Sigmoid colon (tissue), 6 donors: ENCODE measurements at regions not wholly inside any gene's neighbourhood (a gene's known extent, or its start where the extent isn't known, plus 50 kb on each side); places are given as distances from the start of the nearest gene placed in this dataset.
A peak's percentile ranks its signal among the peaks of the same experiment; 100 is the strongest.
"Not testable (repeated sequence)": the region's sequence is repeated elsewhere in the genome, so short reads cannot be mapped to it uniquely, and the experiment has no call there.

Experiments
- DNase-seq: peaks from one replicate; pipeline ENCODE4 v3.0.0-alpha.2; 2019
- H3K27ac ChIP-seq, 4 donors: fragments of 200-600 bp; sonication (generic); one replicate each; pipeline ENCODE4 v1.5.1; 2016 to 2019; ENCODE audit warnings: mild to moderate bottlenecking in 1 of 4
- H3K27me3 ChIP-seq, 3 donors: fragments of 200-600 bp; sonication (generic); one replicate each; pipeline ENCODE4 v1.5.1; 2019; ENCODE audit warnings: mild to moderate bottlenecking in 1 of 3
- H3K36me3 ChIP-seq, 4 donors: fragments of 200-600 bp; sonication (generic); one replicate each; pipeline ENCODE4 v1.5.1; 2016 to 2019
- H3K4me1 ChIP-seq, 4 donors: fragments of 200-600 bp; sonication (generic); one replicate each; pipeline ENCODE4 v1.5.1; 2017 to 2019
- H3K4me3 ChIP-seq, 4 donors: fragments of 200-600 bp; sonication (generic); one replicate each; pipeline ENCODE4 v1.5.1; 2017 to 2019; ENCODE audit warnings: mild to moderate bottlenecking in 2 of 4, moderate library complexity in 1 of 4
- H3K9me3 ChIP-seq, 4 donors: fragments of 200-600 bp in 3 of 4; sonication (generic) in 3 of 4; one replicate each; pipeline versions ENCODE4 v1.5.1 to v1.6.1; 2013 to 2019
- EP300 ChIP-seq, 4 donors: sonication (generic); formaldehyde crosslinking; IDR thresholded peaks; one replicate each; pipeline ENCODE4 v1.6.1; 2017; ENCODE audit warnings: antibody characterized with exemption in 4 of 4
- POLR2A ChIP-seq, 2 donors: fragments of 450-650 bp; IDR thresholded peaks; one replicate each; pipeline ENCODE4 v1.6.1; 2016; ENCODE audit warnings: antibody characterized with exemption in 2 of 2, mild to moderate bottlenecking in 2 of 2, moderate library complexity in 2 of 2
- POLR2AphosphoS5 ChIP-seq, 4 donors: sonication (generic); formaldehyde crosslinking; IDR thresholded peaks; one replicate each; pipeline ENCODE4 v1.6.1; 2017; ENCODE audit warnings: antibody characterized with exemption in 4 of 4
- WGBS, 2 donors: extraction: QIAGEN DNeasy Blood & Tissue Kit; methylation state at CpG; one replicate each; pipeline ENCODE4 v1.1.7; 2013; 5-methylcytosine and 5-hydroxymethylcytosine counted together
- intact Hi-C: fragments of 100-400 bp; cut with DNase I; formaldehyde crosslinking; loops from one replicate; pipeline ENCODE4 v1.15.1; 2023
- TF ChIP-seq, protein P1 (sequence below), 4 experiments: fragments of 450-650 bp in 3 of 4; fragments of 200-600 bp in 1 of 4; IDR thresholded peaks; one replicate each; pipeline ENCODE4 v1.5.1; 2016 to 2019; ENCODE audit warnings: antibody characterized with exemption in 4 of 4, mild to moderate bottlenecking in 3 of 4, moderate library complexity in 2 of 4
- donor health status: healthy with polysubstance abuse.
- donor health status: healthy.

- 75 to 78% methylated on average over 1 of the region's 1 CpG for WGBS, 2 donors
- DNase-seq, result no peak
- intact Hi-C loops, result no loop called here
- Histone ChIP-seq H3K27me3 (peaks cover 0 to 33% (median 6%) of the 10 kb centered on the region in 3 donors), H3K36me3 (no peaks in the 10 kb centered on the region), H3K9me3 (no peaks in the 10 kb centered on the region), H3K4me1 (peaks cover 0 to 8% (median 4%) of the 10 kb centered on the region in 4 donors), H3K27ac (no peak overlapping the region), H3K4me3 (no peak overlapping the region)
- no peak for TF ChIP-seq EP300 (IDR thresholded peaks at IDR 0.05)
- TF ChIP-seq POLR2AphosphoS5 (IDR thresholded peaks at IDR 0.05), result no peak
- TF ChIP-seq POLR2A (IDR thresholded peaks at IDR 0.05), result no peak
- TF ChIP-seq, protein P1, sequence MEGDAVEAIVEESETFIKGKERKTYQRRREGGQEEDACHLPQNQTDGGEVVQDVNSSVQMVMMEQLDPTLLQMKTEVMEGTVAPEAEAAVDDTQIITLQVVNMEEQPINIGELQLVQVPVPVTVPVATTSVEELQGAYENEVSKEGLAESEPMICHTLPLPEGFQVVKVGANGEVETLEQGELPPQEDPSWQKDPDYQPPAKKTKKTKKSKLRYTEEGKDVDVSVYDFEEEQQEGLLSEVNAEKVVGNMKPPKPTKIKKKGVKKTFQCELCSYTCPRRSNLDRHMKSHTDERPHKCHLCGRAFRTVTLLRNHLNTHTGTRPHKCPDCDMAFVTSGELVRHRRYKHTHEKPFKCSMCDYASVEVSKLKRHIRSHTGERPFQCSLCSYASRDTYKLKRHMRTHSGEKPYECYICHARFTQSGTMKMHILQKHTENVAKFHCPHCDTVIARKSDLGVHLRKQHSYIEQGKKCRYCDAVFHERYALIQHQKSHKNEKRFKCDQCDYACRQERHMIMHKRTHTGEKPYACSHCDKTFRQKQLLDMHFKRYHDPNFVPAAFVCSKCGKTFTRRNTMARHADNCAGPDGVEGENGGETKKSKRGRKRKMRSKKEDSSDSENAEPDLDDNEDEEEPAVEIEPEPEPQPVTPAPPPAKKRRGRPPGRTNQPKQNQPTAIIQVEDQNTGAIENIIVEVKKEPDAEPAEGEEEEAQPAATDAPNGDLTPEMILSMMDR (IDR thresholded peaks at IDR 0.05), result no peak
These were observed 105.3 kb upstream of the ANKRD30BL start for GRCh38 chr2:132267105-132267497.

- WGBS, 2 donors, result 20 to 49% methylated on average over 31 of the region's 31 CpGs
- DNase-seq, H3K27ac ChIP-seq, H3K4me1 ChIP-seq, H3K36me3 ChIP-seq, intact Hi-C loops, H3K9me3 ChIP-seq: not testable (repeated sequence)
- Histone ChIP-seq H3K4me3 (peak overlapping the region in 3 of 4 donors; percentile 17 to 34 (median 21)), H3K27me3 (peaks cover 0 to 33% (median 6%) of the 10 kb centered on the region in 3 donors)
These were observed 105.9 kb upstream of the ANKRD30BL start for GRCh38 chr2:132267498-132268283.

DNA sequence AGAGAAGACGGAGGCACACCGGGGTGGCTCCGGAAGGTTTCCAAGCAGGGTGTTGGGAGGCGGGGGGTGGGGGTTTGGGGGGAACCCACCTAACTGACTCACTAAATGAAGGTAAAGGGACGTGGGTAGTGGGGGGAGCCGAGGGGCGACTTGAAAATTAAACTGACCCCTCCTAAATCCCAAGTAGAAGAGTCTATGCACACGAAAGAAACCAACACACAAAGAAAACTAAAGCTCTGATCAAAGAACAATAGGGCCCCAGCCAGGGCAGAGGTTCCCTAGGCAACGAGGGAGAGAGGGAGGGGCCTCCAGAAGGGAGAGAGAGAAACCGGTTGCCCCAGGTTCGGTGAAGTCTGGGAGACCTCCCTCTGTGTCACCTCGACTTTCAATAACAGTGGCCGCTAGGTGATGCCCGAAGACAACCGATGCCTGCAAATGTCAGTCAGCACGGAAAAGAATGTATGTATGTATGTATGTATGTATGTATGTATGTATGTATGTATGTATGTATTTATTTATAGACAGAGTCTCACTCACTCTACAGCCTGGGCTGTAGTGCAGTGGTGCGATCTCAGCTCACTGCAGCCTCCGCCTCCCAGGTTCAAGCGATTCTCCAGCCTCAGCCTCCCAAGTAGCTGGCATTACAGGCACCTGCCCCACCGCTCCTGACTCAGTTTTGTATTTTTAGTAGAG lies 106.7 kb upstream of the ANKRD30BL start:
- Histone ChIP-seq H3K4me3 (peak overlapping the region in 3 of 4 donors; percentile 17 to 34 (median 21)), H3K27me3 (peaks cover 0 to 33% (median 6%) of the 10 kb centered on the region in 3 donors)
- DNase-seq, H3K27ac ChIP-seq, H3K36me3 ChIP-seq, H3K9me3 ChIP-seq, H3K4me1 ChIP-seq, intact Hi-C loops: not testable (repeated sequence)
- 17 to 20% methylated on average over 20 of the region's 20 CpGs for WGBS, 2 donors
- TF ChIP-seq, protein P1 (IDR thresholded peaks at IDR 0.05), result peak in 3 of 4 experiments; percentile 46 to 49 (median 48)

DNA sequence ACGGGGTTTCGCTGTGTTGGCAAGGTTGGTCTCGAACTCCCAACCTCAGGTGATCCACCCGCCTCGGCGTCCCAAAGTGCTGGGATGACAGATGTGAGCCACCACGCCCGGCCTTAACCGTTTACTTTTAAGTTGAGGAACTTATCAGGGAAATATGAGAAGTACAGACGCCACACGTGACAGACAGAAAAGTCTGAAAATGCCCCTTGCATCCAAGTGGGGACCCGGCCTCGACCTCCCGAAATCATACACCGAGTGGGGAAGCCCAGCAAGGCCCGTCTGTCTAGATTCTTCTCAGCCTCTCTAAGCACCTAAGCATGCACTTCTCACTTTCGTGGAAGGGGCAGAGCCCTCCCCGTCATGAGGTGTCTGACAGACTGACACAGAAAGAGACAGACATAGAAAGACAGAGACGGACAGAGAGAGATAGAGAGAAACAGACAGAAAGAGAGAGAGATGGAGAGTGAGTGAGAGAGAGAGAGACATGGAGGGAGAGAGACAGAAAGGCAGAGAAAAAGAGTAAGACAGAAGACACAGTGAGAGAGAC lies 107.3 kb upstream of the ANKRD30BL start:
- H3K27me3 ChIP-seq, result peaks cover 0 to 33% (median 6%) of the 10 kb centered on the region in 3 donors
- no peak overlapping the region for H3K4me3 ChIP-seq
- no peaks in the 10 kb centered on the region for H3K9me3 ChIP-seq
- TF ChIP-seq POLR2A (IDR thresholded peaks at IDR 0.05) (no peak), POLR2AphosphoS5 (IDR thresholded peaks at IDR 0.05) (no peak), EP300 (IDR thresholded peaks at IDR 0.05) (no peak)
- TF ChIP-seq, protein P1 (IDR thresholded peaks at IDR 0.05), result no peak
- no peaks in the 10 kb centered on the region for H3K36me3 ChIP-seq
- H3K27ac ChIP-seq, result no peak overlapping the region
- H3K4me1 ChIP-seq, result peaks cover 0 to 8% (median 4%) of the 10 kb centered on the region in 4 donors
- intact Hi-C loops, result no loop called here
- WGBS, 2 donors, result 41 to 57% methylated on average over 19 of the region's 19 CpGs
- no peak for DNase-seq

GRCh38 chr2:132270255-132270654 lies 108.5 kb upstream of the ANKRD30BL start:
- WGBS, 2 donors, result 29 to 88% methylated on average over 1 of the region's 1 CpG
- no peak for DNase-seq
- intact Hi-C loops, result no loop called here

More at GRCh38 chr2:132270255-132270654, 108.5 kb upstream of the ANKRD30BL start:
- Histone ChIP-seq H3K4me3 (no peak overlapping the region), H3K9me3 (no peaks in the 10 kb centered on the region), H3K27me3 (peaks cover 0 to 29% (median 6%) of the 10 kb centered on the region in 3 donors), H3K27ac (no peak overlapping the region), H3K4me1 (peaks cover 0 to 8% (median 4%) of the 10 kb centered on the region in 4 donors), H3K36me3 (no peaks in the 10 kb centered on the region)
- no peak for TF ChIP-seq POLR2AphosphoS5 (IDR thresholded peaks at IDR 0.05)
- TF ChIP-seq POLR2A (IDR thresholded peaks at IDR 0.05), result no peak
- TF ChIP-seq EP300 (IDR thresholded peaks at IDR 0.05), result no peak
- TF ChIP-seq, protein P1 (IDR thresholded peaks at IDR 0.05), result no peak
